Stimulated activated CD4-positive, alpha-beta T cell treated with anti-CD3 and anti-CD28 coated beads, Interleukin-2, amount 100 ng/mL, for 24 hours (primary cell): ENCODE measurements at regions not wholly inside any gene's neighbourhood (a gene's known extent, or its start where the extent isn't known, plus 50 kb on each side); places are given as distances from the start of the nearest gene placed in this dataset.
A peak's percentile ranks its signal among the peaks of the same experiment; 100 is the strongest.
"Not testable (repeated sequence)": the region's sequence is repeated elsewhere in the genome, so short reads cannot be mapped to it uniquely, and the experiment has no call there.

ENCODE experiments used
- DNase-seq, 2 donors: peaks; one replicate each; pipeline ENCODE4 v3.0.0-alpha.2; 2020

DNA sequence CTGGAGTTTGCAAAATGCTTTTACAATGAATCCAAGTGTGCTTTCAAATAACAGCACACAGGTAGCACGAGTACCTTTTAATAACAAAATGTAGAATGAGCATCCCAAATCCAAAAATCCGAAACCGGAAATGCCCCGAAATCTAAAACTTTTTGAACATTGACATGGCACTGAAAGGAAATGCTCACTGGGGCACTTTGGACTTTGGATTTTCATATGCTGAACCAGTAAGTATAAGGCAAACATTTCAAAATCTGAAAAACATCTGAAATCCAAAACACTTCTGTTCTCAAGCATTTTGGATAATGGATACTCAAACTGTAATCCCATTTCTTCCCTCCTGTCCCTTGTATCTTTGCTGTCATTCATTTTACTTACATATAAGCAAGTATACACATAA lies 50.1 kb downstream of the GCNT4 start:
- no peak for DNase-seq

DNA sequence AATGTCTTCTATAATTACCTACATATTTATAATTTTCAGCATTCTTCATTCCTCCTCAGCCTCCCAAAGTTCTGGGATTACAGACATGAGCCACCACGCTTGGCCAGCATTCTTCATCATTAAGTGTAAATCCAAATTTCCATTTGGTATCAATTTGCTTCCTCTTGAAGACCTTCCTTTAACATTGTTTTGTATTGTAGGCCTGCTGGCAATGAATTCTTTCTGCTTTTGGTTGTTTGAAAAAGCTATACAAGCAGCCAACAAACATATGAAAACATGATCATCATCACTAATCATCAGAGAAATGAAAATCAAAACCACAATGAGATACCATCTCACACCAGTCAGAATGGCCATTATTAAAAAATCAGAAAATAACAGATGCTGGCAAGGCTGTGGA lies 56.4 kb downstream of the GCNT4 start:
- no peak for DNase-seq

DNA sequence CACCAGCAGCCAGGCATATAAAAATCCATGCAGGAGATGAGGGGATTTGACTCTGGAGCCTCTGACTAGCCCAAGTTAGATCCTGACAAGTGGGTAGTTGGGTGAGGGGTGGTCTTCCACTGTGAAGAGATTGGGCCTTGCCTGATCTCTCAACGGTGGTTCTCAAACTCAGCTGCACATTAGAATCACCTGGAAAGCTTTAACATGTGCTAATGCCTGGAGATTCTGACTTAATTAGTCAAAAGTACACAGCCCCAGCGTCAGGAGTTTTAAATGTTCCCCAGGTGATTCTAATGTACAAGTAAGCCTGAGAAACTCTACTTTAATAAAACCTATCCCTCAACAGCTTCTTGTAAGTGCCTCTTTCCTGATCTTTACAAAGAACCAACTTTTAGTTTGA lies 57.5 kb downstream of the GCNT4 start:
- DNase-seq, result no peak

DNA sequence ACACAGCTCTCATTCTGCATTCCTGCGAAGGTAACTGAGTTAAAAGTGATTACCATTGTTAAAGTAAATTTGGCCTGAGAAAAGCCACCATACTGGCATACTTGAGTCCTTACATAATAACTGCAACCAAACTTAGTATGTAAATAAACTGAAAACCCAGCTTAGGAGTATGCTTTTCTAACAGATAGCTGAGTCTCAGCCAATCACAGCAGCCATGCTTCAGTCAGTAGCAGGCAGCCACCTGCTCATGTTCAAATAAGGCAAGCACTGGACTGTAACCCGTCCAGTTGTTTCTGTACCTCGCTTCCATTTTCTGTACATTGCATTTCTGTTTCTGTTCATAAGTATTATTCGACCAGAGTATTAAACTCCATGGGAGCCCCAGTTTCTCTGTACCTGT lies 58.6 kb downstream of the GCNT4 start:
- no peak for DNase-seq

DNA sequence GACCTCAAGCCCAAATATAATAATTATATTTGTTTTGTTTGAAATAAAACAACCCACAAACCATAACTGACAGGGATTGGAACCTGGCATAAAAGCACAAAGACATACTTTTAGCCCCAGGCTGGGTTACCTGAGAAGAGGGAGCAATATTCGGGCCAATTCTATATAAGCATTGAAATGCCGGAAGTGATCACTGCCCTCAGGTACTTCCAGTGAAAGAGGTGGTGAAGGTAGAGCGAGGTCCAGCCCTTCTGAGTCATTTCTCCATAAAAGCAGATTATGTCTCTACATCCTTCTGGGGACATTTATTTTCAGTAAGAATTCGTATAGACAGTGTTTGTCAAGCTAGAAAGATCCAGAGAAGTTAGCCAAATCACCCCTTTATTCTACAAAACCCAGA lies 59.6 kb downstream of the GCNT4 start:
- DNase-seq, result no peak

DNA sequence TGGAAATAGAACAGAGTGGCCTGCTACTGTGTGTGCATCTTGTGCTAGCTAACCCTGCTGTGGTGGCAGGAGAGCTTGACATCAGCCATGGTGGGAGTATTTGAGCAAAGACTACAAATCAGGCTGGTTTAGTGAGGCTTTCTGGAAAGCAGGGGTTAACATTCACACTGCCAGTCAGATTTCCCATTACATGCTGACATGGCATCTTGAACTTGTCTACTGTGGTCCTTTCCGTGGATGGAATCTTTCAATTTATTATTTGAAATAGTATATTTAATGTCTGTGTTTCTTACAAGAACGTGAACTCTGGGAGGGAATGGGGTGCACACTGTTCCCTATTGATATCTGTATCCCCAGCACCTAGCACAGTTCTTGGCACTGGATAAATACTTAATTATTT lies 60.8 kb downstream of the GCNT4 start:
- DNase-seq, result no peak

DNA sequence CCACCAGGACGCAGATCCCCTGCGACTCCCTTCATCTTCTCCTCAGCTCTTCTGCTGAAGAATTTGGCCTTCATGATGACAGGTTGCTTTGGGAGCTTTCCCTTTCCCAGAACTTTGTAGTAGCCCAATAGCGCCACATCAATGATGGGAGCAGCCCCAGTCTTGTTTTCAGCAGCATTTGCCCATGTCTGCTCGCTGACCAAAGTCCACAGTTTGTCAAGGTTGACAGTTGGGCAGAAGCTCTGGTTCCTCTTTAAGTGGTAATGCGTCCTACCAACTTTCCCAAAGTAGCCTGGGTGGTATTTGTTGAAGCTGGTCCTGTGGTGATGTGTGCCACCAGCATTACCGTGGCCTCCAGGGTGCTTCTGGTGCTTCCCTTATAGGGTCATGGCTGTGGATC lies 62.2 kb downstream of the GCNT4 start:
- DNase-seq, result no peak

DNA sequence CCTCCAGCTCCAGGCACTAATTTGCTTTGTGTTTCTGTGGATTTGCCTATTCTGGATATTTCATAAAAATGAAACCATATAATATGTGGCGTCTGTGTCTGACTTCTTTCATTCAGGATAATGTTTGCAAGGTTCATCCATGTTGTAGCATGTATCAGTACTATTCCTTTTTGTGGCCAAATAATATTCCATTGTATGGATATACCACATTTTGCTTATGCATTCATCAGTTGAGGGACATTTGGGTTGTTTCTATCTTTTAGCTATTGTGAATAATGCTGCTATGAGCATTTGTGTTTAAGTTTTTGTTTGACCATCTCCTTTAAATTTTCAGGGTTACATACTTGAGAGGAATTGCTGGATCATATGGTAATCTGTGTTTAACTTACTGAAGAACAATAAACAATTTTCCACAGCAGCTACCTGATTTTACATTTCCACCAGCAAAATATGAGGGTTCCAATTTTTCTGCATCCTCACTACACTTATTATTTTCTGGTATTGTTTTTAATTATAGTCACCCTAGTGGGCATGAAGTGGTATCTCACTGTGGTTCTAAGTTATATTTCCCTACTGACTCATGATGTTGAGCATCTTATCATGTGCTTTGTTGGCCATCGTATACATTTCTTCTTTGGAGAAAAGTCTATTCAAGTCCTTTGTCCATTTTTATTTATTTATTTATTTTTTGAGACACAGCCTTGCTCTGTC lies 63.9 kb downstream of the GCNT4 start:
- DNase-seq, result no peak

DNA sequence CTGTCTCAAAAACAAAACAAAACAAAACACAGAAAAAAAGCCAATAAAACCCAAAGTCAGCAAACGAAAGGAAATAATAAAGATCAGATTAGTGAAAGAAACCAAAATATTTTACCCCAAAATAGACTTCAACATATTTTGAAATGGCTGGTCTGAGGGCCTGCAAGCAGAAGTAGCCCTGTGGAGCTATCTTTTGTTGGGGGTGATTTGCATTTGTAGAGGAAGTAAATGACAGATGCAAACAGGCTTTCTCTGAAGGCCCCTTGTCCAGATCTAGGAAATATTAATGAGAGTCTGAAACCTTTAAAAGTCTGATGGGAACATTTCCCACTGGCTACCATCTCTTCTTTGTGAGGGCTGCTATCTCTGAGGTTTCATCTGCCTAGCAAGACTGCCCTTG lies 74.0 kb downstream of the GCNT4 start:
- DNase-seq, result no peak

DNA sequence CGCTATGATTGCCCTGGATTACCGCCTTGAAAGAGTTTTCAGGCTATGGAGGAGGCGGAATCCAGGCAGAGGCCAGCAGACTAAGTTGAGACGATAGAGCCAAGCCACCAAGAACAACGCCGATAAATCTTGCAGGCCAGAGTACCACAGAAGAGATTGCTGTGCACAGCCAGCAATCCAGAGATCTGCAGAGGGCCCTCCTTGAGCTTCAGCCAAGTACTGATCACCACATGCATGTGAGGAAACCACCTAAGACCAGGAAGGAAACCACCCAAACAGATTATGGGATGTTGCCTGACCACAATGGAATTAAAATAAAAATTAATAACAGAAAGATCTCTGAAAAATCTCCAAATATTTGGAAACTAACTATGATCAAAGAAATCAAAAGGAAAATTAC lies 74.9 kb downstream of the GCNT4 start:
- DNase-seq, result no peak

DNA sequence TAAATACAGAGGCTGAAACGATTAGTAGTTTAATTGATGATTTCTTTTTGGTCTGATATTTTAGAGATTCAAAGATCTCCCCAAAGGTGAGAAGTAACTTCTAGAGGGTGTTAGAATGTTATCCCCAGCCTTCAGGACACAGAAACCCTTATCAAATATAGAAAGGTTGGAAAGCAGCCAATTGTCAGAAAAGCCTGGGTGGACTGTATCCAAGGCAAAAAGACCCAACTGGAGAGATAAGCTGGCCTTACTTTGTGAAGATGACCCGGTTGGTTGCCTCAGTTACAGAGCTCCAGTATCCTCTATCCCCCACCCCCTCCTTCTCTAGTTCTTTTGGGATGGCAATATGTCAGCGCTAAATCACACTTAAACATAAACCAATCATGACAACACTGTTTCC lies 75.7 kb downstream of the GCNT4 start:
- DNase-seq, result no peak

DNA sequence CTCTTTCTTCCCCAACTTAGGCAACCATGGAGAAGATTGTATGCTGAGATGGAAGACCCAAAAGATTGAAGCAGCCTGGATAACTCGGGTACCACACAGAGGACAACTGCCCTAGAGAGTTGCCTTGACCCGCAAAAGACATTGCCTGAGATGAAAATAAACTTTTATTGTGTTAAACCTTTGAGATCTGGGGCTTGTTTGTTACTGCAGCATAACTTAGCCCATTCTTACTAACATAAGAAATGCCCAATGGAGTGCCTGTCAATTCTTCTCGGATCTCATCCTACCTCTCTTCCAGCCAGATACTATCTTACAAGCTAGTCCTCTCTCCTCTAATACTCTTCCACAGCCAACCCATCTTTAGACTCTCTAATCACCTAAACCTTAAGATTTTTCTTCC lies 76.8 kb downstream of the GCNT4 start:
- DNase-seq, result no peak

DNA sequence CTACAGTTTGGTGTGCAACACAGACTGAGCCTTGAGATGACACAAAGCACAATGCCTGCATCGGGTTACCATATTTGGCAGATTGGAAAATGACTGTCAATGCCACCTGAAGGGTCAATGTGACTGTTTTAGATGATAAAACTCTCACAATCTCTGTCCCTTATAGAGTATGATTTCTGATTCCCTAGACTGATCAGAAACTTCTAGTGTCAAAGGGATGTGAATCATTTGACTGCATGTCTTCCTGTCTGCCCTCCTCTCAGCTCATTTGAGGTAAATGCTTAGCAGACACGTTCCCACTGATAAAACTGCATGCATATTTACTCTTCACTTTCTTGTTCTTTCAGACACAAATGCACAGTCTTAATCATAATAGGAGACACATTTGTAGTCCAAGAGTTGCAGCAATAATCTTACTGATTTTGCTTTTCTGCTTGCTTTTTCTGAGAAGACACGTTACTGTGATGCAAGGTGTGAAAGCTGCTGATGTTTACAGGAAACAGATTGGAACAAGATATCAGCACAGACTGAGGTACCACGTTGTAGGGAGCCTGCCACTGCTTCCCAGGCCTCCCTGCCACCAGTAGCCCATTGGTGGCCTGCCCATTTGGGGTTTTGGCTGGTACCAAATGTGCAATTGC lies 77.8 kb downstream of the GCNT4 start:
- DNase-seq, result peak in 1 of 2 donors; percentile 2

DNA sequence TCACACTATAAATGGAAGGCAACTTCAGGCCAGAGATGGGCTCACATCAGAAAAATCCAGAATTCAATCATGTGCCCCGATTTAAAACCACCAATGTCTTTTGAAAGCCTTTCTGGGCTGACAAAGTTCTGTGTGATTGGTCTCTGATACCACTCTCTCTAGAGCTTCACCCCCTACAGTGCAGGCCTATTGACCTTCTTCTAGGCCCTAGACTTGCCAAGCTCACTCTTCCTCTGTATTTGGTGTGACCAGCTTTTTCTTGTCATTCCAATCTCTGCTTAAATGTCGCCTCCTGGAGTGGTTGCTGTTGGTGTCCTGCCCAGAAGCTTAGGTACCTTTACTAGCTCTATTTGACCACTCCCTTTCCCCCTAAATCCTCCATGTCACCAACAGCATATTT lies 78.7 kb downstream of the GCNT4 start:
- no peak for DNase-seq

DNA sequence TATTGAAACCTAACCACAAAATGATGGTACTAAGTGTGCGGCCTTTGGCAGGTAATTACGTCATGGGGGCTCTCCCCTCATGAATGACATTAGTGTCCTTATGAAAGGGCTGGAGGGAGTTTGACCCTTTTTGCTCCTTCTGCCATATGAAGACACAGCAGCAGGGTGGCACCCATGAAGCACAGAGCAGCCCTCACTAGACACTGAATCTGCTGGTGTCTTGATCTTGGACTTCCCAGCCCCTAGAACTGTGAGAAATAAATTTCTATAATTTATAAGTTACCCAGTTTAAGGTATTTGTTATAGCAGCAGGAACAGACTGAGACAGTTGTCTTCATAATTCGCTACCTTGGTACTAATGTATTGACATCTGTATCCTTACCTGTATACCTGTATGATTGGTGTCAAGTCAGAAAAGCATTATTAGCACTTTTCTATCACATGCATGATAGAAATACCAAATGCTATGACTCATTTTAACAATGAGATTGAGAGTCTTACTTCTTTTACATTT lies 80.4 kb downstream of the GCNT4 start:
- DNase-seq, result no peak

DNA sequence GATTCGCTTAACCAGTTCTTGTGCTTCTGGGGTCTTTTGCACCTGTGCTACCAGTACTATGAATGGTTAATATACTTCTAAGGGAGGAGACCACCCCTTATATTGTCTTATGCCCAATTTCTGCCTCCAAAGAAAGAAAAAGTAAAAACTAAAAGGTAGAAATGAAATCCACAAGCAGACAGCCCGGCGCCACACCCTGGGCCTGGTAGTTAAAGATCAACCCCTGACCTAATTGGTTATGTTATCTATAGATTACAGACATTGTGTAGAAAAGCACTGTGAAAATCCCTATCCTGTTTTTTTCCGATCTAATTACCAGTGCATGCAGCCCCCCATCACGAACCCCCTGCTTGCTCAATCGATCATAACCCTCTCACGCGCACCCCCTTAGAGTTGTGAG lies 81.5 kb downstream of the GCNT4 start:
- not testable (repeated sequence) for DNase-seq

DNA sequence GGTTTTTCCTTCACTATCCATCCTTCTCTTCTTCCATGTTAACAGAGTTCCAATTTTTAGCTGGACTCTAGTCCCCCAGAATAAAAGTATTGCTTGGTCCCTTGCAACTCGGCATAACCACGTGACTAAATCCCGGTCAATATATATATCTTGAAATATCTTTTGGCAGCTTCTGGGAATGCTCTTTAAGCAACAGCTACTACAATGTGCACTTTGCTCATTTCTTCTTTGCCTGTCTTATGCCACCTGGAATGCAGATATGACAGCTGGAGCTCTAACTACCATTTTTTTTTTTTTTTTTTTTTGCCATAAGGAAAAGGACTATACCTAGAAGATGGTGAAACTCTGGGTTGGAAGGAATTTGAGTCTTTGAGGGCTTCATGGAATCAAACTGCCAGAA lies 82.6 kb downstream of the GCNT4 start:
- no peak for DNase-seq

DNA sequence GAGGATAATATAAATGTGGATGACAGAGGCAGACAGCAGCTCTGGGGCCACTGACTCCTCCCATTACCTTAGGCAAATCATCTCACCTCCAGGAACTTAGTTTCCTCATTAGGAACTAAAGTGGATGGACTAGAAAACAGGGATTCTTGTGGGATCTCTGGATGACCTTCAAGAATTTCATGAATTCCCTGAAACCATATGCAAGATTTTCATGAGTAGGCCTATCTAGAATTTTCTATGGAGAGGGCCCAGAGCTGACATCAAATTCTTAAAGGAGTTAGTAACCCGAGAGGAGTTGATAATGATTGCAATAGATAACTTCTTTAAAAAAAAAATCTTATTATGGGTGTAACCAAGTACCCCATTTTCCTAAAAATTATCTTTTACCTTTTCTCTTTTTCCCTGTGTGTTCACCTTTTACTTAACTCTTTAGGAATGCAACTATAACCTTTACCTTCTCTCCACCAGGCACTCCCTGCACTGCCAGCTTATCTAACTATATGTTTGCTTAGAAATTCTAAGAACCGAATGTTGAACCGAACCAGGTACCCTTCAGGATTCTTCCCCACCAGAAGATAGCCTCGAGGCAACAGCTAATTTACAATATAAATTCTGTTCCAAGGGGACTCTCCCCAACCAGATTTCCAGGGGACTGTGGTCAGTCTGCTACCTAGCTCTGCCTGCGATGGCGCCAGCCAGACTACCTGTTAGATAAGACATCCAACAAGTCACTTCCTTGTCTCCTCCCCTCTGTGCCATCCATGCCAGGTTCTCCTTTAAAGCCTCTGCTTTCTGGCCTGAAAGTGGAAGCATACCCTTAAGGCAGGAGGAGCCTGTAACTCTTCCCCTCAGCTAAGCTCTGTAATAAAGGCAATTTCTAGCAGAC lies 86.0 kb downstream of the GCNT4 start:
- no peak for DNase-seq

DNA sequence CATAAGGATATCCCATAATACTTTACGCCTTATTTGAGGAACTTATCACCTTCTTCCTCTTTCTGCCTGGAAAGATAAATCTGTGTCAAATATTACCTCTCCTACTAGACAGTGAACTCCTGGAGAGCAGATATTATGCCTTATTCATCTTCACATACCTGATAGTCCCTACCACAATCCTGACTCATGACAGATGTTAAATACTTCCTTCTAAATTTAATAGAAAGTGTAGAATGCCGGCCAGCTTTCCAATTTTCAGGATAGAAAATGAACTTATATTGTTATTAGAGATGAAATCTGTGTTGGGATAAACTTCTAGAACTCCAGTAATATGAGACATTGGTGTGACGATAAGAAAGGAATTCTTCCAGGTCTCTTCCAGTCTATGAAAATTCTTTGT lies 89.0 kb downstream of the GCNT4 start:
- DNase-seq, result no peak

DNA sequence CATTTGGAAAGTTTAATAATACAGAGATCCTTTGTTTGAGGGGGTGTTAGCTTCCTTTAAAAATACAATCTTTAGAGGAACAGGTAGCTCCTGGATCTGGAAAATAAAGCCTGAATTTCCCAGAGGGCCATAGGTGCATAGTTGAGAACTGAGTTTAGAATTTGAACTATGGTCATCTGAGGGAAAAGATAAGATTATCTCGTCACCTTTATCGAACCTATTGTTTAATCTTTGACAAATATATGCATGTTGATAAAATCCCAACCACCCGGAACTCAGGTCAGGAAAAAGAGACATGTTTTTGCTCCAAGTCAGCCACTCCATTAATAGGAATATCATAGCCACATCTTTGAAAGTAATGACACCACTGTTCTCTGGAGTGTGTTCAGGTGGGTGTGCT lies 91.7 kb upstream of the FAM169A start:
- no peak for DNase-seq

DNA sequence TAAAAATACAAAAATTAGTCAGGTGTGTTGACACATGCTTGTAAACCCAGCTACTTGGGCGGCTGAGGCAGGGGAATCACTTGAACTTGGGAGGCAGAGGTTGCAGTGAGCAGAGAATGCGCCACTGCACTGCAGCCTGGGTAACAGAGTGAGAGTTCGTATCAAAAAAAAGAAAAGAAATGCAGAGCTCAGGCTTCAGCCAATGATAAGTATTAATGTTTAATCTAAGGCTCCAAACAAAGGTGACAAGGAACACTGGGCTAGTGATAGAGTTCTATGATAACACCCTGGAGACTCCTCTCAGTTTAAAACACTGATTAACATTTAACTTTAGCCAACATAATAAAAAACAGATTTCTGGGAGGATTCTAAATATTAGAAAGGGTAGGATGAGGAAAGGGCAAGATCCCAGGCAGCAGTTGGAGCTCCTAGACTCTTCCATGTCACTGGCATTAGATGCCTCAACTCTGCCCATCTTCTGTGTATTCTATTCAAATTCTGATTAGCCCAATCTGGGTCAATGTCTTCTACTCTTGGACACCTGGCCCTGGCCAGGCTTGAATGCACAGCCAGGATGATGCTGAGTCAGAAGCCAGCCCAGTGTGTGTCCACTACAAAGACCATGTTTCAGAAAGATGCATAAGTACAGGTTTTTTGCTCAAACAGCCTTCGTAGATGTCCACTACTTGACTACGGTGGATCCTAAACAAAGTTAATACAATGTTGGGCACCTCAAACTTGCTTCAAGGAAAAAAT lies 91.0 kb upstream of the FAM169A start:
- no peak for DNase-seq

DNA sequence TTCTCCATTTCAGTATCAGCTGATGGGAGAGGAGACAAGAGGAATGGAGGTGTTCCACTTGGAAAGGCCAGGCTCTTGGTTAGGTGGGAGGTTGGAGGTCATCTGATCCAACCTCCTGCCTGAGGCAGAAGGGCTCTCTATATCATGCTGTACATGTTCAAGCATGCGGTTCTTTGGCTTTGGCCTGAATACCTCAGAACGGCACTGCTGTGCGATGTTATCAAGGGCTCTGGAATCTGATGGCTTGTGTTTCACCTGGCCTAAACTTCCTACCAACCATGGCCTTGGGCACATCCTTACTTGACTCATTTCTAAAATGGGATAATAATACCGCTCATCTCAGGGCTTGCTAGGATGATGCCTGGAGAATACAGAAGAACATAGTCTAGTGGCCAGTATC lies 90.1 kb upstream of the FAM169A start:
- no peak for DNase-seq

DNA sequence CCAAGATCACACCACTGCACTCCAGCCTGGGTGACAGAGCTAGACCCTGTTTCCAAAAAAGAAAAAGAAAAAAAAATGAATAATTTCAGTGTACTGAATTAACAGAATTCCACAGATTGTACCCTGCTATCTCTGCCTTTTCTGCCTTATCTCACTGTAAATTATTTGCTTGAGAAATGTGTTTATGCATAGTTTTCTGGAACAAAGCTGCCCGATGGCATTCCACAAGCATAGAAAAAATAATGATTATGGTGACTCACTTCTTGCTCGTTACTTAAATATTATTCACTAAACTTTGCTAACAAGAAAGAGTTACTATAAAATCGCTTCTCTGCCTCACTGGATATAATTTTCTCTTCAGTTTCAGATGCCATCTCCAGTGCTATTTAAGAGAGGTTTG lies 88.7 kb upstream of the FAM169A start:
- DNase-seq, result no peak
